ENCODE measurements at regions not wholly inside any gene's neighbourhood (a gene's known extent, or its start where the extent isn't known, plus 50 kb on each side); places are given as distances from the start of the nearest gene placed in this dataset.

GRCh38 chr6:99152347-99152643, 197.2 kb downstream of the FAXC start:
- TF ChIP-seq, protein P1, sequence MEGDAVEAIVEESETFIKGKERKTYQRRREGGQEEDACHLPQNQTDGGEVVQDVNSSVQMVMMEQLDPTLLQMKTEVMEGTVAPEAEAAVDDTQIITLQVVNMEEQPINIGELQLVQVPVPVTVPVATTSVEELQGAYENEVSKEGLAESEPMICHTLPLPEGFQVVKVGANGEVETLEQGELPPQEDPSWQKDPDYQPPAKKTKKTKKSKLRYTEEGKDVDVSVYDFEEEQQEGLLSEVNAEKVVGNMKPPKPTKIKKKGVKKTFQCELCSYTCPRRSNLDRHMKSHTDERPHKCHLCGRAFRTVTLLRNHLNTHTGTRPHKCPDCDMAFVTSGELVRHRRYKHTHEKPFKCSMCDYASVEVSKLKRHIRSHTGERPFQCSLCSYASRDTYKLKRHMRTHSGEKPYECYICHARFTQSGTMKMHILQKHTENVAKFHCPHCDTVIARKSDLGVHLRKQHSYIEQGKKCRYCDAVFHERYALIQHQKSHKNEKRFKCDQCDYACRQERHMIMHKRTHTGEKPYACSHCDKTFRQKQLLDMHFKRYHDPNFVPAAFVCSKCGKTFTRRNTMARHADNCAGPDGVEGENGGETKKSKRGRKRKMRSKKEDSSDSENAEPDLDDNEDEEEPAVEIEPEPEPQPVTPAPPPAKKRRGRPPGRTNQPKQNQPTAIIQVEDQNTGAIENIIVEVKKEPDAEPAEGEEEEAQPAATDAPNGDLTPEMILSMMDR (conservative IDR thresholded peaks at IDR 0.05) = no peak; the same call in 1 of the 2 replicates
- TF ChIP-seq EZH2 (IDR thresholded peaks at IDR 0.05; ENCODE audit: low read depth) = no peak

Measured in PC-9 (cell line).